NCI-H2171 treated with DMSO at 0.1 percent for 48 hours (cell line): ENCODE measurements at regions not wholly inside any gene's neighbourhood (a gene's known extent, or its start where the extent isn't known, plus 50 kb on each side); places are given as distances from the start of the nearest gene placed in this dataset.
"Not testable (repeated sequence)": the region's sequence is repeated elsewhere in the genome, so short reads cannot be mapped to it uniquely, and the experiment has no call there.

Experiments used
- DNase-seq: peaks from one replicate; lab custom pipeline; 2025; lab: John Stamatoyannopoulos, UW

DNA sequence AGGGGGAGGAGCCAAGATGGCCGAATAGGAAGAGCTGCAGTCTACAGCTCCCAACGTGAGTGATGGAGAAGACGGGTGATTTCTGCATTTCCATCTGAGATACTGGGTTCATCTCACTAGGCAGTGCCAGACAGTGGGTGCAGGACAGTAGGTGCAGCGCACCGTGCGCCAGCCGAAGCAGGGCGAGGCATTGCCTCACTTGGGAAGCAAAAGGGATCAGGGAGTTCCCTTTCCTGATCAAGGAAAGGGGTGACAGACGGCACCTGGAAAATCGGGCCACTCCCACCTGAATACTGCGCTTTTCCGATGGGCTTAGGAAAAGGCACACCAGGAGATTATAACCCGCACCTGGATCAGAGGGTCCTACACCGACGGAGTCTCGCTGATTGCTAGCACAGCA, 121.1 kb upstream of the SESTD1 start:
- not testable (repeated sequence) for DNase-seq

DNA sequence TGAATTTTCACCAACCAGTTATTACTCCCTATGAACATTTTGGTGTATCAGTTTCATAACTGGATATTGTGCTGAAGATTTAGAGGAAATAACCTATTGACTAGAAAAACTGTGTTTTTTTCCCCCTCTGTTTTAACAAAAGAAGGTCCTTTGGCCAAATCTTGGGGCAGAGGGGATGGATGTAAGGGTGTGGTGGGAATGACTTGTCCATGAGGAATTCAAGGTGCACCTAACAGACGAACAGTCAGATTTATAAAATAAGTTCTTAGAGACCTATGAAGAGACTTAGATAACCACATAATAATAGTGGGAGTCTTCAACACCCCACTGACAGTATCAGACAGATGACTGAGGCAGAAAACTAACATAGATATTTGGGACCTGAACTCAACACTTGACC, 119.3 kb upstream of the SESTD1 start:
- DNase-seq: no peak

DNA sequence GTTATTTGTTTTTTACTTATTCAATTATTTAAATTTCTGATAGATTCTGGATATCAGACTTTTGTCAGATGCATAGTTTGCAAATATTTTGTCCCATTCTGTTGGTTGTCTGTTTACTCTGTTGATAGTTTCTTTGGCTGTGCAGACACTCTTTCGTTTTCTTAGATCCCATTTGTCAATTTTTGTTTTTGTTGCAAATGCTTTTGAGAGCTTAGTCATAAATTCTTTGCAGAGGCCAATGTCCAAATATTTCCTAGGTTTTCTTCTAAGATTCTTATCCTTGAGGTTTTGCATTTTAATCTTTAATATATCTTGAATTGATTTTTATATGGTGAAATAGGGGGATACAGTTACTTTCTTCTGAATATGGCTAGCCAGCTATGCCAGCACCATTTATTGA, 112.7 kb upstream of the SESTD1 start:
- no peak for DNase-seq

DNA sequence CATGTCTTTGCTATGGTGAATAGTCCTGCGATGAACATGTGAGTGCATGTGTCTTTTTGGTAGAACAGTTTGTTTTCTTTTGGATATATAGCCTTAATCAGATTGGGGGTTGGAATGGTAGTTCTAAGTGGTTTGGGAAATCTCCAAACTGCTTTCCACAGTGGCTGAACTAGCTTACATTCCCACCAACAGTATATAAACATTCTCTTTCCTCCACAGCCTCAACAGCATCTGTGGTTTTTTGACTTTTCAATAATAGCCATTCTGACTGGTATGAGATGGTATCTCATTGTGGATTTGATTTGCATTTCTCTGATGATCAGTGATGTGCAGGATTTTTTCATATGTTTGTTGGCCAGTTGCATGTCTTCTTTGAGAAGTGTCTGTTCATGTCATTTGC, 112.2 kb upstream of the SESTD1 start:
- no peak for DNase-seq

DNA sequence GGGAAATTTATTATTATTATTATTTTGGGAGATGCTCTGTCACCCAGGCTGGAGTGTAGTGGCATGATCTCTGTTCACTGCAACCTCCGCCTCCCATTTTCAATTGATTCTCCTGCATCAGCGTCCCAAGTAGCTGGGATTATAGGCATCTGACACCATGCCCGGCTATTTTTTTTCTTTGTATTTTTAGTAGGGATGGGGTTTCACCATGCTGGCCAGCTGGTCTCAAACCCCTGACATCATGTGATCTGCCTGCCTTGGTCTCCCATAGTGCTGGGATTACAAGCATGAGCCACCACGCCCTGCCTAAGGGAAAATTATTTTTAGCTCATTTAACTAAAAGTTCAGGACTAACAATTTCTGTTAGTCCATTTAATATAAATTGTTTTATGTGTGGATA, 109.2 kb upstream of the SESTD1 start:
- no peak for DNase-seq

DNA sequence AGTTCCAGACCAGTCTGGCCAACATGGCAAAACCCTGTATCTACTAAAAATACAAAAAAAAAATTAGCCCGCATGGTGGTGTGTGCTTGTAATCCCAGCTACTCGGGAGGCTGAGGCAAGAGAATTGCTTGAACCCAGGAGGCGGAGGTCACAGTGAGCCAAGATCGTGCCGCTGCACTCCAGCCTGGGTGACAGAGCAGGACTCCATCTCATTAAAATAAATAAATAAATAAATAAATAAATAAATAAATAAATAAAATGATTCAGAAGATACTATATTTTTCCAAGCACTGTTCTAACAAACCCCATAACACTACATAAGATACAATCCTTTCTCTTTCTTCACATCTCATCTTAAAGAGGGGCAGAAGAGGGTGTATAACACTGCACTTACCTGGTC, 100.9 kb upstream of the SESTD1 start:
- not testable (repeated sequence) for DNase-seq

DNA sequence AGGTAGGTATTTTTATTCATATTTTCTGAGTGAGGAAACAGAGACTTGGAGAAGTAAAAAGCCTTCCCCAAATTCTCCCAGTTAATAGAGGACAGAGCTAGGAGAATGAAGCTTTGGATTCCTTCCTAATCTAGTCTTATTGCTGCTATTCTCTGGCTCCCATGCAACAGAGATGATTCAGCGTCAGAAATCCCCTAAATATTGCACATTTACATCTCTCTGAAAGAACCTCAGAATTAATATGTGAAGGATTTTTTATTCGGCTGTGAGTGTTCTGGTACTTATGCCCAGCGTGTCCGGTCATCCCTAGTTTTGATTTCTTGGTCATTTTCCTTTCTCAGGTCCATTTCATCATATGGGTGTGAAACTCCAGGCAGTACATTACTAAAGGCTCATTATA, 91.2 kb upstream of the SESTD1 start:
- no peak for DNase-seq

DNA sequence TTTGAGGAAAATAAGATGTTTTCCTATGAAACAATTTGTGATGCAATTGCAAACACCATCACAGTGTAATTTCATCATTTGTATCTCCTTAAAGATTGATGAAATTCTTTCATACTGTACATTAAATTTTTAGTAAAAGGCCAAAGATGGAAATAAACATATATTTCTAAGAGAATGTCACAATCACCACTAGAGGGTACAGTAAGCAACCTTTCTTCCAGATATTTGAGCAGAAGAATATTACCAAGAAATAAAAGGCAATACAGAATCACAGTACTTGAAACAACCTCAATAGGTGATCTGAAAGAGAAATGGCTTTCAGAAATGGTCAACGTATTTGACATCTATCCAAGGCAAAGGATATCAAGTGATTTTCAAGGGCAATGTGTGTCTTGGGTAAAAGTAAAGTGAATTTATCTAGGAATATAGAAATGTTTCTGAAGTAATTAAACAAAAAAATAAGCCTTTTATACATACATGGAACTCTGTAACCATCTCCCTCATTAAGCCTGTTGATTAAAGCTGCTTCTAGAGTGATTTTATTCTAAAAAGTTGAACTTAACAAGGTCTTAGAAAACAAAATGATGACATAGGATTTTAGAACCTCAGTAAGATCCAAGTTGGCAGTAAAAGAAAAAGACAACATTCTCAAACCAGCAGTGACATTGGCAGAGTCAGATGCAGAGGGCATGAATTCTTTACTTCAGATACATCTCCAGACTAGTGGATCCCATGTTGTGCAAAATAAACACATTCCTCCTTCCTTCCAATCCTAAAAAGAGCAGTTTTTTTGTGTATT, 90.3 kb upstream of the SESTD1 start:
- DNase-seq: no peak

DNA sequence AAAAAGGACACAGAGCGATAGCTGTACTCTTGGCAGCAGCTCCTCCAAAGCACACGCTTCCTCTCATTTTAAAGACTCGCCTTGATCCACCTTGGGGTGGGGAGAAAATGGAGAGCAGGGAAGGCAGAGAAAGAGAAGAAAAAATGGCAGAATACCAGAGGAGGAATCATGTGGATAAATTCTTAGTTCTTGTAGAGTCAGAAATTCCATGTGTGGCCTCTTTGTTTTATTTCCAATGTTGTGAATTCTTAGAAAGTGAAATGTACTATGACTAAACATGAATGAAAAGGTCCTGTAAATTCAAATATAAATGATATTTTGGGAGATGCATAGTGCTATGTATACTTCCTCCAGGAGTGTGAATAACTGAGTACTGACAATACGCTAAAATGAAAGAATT, 89.7 kb upstream of the SESTD1 start:
- no peak for DNase-seq

DNA sequence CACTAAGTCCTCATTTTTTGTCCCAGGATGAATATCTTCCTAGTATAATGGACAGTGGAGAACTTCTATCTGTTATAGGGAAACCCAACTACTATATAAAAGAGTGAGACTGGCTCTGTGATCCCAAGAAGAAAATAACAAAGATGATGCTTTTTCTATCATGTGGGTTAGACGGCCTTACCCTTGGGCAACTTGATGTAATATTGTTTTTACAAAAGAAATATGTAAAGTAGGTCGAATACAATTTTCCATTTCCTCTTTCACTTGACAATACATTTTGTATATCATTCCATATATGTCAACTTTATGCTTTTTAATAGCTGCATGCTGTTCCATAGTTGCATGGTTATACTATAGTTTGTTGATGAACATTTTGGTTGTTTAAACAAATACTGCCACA, 87.5 kb upstream of the SESTD1 start:
- DNase-seq: no peak

DNA sequence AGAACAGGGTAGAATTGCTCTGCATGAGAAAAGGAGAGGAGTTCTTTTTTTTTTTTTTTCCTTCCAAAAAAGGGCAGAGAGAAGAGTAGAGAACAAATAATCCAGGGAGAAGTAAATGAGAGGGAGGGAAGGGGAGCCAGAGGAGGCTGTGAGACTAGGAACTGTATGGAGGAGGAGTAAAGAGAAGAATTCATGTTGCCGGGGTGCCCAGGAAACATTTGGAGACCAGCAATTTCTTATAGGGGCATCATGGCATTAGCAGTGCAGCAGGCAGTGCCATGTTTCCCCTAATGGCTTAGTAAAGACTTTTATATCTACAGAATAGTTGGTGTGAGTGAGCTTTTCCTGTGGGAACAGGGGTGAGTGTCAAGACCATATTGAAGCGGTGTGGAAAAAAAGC, 86.4 kb upstream of the SESTD1 start:
- DNase-seq: no peak

DNA sequence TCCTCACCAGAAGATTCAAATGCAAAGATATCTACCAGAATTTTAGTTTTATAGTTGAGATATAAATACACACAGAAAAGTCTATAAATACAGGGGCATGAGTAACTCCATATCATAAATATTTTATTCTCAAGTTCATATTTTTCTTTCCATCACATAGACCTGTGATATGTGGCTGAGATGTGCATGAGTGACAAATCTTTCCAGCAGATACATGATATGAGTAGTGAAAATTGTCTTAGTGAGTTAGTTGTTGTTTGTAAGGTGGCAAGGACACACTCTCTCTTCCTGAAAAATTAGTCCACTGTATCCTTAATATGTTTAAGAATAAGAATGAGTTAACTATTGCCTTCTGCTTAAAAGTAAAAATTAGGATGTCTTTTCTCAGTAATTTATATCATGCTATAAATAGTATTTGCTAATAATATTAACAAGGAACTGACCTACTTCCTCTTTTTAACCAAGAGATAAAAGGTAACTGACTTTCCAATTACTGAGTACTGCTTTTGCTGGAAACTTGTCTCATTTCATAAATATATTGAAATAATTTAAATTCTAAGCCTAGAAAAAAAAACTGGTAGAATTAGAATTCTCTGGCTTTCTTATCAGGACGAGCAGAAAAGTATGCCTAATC, 85.2 kb upstream of the SESTD1 start:
- no peak for DNase-seq

DNA sequence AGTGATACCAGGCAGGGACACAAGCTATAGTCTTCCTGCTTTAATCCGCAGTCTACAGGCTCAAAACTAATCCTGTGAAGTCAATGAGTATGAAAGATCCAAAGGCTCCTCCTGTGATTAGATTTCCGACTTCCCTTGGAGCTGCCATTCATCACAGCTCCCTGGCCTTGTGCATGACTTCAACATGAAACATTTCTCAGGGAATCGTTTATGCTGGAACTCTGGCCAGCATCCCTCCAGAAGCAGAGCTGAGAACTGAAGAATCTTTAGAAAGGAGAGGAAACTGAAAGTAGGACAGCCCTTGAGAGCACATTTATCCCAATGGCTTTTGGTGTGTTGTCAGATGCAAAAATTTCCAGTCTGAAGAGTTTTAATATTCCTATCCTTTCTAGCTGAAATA, 84.3 kb upstream of the SESTD1 start:
- DNase-seq: no peak

DNA sequence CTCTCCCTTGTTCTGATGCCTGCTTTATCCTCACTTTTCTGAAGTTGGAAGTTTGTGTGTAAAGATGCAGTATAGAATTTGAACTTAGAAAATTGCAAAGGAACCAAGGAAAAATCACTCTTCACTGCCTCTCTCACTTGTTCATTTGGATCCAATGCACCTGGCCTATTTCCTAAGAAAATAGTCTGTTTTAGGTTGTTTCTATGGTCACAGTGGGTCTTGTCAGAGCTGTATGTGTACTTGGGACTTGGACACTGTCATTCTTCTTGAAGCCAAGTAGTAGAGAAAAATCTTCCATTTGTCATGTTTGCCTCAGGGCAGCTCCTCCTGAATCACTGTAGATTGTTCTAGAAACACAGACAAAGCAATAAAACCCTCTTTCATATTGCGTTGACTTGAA, 80.3 kb upstream of the SESTD1 start:
- DNase-seq: no peak

DNA sequence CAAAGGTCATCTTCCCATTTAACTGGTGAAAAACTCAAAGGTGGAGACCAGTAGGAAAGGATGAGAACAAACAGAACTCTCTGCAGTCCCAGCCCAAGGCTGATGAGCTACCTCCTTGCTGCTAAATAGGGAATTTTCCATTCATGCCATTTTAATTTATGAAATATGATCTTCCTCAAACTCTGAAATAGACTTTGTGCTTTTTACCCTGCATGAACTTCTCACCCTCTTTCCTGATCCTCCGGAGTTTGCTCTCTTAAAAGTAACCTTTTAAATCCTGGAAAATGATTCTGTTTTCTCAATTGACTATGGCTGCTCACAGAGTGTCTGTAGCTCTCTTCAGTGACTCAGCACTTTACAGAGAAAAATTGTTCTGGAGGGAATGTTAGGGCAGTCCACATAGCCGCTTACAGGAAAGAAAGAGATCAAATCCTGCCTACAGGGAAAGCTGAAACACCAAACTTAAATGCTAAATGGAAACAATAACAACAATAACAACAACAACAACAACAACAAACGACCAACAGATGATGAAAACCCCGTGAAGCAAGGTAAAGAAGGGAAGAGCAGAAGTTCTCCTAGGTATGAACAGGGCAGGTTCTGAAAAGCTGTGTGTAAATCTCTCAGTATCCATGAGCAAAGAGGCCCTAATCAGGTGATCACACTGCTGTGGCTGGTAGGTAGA, 79.8 kb upstream of the SESTD1 start:
- no peak for DNase-seq

DNA sequence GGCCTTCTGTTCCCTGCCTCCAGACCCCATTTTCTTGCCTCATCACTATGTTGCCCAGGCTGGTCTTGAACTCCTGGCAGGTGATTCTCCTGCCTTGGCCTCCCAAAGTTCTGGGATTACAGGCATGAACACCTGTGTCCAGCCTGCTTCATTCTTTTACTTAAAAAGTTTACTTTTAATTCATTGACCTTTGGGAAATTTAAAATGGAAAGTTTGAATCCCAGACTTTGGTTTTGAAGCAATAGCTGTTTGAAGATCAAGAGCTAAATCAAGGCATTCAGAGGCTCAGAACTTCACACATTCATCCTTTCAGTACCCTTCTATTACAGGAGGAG, 79.3 kb upstream of the SESTD1 start:
- DNase-seq: no peak

DNA sequence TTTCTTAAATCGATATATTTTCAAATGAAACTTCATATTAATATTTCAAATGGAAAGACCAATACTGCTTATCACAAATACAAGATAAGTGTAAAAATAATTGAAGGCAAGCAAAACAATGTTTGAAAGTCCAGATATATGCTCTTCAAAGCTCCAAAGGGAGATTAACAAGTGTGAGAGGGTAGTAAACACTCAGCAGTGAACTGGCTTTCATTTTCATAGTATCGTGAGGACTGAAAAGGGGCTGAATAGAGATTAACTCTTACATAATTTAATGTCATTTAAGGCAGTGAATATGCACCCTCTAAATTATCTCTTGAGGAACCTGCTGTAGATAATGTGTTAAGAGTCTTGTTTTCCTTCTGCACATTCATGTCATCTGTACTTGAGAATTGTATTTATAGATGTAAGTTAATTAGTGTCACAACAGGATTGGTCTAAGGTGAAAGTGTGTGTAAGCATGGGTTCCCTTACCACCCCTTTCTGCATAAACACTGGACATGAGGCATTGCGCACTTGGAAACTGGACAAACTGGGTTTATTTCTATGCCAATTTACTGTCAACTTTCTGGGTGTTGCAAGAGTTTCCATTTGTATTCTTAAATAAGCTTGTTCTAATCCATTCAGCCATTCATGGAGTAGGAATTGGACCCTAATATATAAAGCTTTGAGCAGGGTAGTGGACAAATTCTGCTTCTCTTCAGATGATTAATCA, 76.7 kb upstream of the SESTD1 start:
- no peak for DNase-seq

DNA sequence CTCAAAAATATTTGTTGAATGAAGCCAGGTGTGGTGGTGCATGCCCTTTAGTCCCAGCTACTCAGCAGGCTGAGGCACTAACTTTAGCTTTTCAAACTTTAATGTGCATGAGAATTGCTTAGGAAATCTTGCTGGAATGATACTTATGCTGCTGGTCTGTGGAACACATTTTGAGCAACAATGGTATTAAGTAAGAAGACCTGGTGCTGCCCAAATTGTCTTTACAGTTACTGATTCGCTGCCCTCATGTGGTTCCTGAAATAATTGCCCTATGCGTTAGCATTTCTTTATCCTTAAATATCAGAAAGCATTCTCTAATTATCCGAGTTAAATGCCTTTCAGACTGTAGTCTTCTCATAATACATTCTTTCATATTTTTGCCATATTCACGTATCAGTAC, 76.0 kb upstream of the SESTD1 start:
- DNase-seq: peak; percentile 5

DNA sequence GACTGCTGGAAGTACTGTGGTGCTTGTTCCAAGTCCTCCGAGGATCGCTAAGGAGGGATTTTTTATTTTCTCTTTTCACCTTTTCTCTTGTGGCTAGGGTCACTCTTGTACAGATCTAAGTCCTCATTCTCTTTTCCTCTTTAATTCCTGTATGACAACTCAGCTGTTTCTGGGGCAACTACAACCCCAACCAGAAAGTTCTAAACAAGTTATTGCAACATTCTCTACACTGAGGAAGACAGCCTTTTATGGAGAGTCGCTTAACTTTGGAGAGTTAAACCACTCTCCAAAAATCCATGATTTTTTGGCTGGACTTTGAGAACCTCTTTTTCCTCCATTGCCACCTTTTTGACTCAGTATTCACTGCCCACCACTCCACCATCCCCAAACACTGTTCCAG, 74.0 kb upstream of the SESTD1 start:
- no peak for DNase-seq

DNA sequence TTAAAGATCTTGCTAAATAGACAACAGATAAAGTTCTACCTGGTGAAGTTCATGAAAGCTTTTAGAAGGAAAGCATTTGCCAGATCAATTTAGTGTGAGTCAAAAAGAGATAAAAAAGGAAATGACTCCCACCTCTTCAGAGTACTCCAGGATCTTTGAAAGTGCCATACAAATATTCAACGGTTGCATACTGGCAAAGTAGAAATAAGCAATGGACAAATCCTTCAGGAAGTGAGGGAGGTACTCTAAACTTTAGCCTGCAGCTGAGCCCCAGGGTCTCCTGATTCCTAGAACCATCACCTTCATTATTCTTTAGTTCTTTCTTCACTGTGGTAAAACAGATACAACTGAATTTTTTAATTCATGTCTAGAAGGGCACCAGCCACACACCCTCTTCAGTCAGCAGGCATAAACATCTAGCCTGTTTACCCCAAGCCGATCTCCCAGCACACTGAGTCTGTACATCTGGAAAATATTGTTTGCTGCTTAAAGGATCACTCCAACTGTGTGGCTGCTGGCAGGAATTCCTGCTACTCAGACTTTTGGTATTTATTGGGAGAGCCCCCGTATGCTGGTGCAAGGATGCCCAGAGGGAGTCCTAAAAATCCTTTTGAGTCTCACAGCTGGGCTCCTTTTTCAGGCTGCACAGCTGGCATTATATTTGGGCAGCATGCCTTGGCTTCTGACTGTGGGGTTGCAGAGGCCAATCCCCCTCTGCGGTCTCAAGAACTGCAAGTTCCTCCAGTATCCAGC, 72.3 kb upstream of the SESTD1 start:
- no peak for DNase-seq

DNA sequence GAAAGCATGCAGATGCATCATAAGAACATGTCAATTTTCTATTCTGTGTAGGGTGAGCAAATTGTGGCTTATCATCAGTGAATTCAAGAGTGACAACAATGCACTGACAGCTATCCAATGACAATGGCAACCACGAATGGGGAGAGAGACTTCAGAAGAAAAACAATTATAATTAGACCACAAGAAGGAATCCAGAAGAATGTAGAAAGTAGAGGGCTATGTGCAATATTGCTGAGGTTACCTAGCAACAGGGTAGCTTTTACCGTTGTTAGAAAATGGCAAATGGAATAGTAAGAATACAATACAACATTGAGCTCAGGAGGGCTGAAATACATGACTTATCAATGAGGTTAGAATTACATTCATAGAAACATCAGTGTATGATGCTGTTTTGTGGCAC, 71.1 kb upstream of the SESTD1 start:
- DNase-seq: no peak

DNA sequence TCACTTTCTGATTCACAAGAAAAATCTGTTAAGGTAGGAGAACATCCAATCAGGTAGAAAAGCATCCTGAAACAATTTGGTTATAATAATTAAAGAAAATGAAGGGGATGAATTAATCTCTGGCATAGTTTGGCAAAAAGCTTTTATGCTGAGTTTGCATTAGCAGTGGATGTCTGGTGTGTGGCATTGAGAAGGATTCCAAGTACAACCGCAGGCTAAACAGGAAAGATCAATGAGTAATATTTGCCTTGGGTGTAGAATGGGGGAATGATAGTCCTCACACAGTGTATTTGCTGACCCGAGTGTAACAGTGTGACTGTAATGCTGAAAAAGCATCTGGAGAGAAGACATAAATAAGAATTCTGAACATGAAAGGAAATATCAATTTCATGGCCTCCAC, 68.3 kb upstream of the SESTD1 start:
- DNase-seq: no peak
